Renal cortical epithelial cell (primary cell): ENCODE measurements at regions not wholly inside any gene's neighbourhood (a gene's known extent, or its start where the extent isn't known, plus 50 kb on each side); places are given as distances from the start of the nearest gene placed in this dataset.
"Not testable (repeated sequence)": the region's sequence is repeated elsewhere in the genome, so short reads cannot be mapped to it uniquely, and the experiment has no call there.

Experiments
- DNase-seq: peaks from one replicate; pipeline ENCODE4 v3.0.0-alpha.2; 2011; ENCODE audit warnings: low read depth

DNA sequence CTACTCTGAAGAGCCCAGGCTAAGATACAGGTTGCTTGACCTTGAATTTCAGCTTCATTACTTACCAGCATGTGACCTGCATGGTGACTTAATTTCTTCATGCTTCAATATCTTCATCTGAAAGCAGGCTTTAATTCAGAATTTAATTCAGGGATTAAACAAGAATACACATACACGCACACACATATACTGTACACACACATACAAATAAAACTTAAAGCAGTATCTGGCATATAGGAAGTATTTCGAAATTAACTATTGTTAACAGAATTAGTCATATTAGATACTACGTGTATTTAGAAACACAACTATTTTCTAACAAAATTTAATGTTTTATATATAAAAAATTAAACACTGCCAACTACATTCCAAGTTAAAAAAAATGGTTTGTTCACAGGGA is 640.3 kb downstream of the SLC6A15 start:
- DNase-seq = no peak

DNA sequence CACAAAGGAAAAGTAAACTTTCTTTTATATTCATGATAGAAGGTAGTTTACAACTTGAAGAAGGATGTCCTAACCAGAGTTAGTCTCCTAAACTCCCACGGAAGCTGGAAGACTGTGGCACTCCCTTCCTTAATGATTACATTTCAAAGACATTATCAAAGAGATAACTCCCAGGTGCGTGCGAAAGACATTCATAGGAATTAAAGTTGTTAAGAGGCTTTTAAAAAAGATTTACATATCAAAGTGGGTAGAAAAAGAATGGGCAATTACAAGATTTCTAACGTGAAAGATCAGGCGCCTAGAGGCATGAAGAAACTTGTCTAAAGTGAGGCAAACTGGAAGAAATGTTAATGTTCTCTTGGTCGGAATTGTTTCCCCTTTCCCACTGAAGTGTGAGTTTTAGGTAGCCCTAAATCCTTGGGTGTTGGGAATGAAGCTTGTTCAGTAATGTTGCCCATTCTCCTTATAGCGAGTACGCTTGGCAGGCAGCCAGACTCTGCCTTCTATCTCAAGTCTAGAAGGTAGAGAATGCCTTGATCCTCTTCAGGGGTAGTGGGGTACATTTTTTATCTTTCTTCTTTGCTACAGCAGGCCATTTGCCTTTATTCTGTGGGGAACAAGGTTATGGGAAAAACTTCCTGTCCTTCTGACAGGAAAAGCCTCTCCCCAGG is 642.0 kb downstream of the SLC6A15 start:
- no peak for DNase-seq

DNA sequence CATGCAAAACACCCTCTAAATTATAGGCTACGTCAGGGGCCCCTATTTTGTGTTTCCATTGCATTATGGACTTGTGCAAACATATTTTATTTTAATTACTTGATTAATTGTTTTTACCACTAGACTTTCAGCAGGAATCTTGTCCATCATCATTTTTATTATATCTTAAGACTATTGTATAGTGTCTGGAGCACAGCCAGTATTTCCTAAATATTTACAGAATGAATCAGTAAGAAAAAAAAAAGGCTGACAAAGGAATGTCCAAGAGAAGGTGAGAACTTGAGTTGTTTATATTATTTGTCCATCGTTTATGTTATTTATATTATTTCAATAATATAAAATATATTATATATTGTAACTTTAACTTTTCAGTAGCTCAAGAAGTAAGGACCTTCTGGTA is 664.7 kb downstream of the SLC6A15 start:
- no peak for DNase-seq

DNA sequence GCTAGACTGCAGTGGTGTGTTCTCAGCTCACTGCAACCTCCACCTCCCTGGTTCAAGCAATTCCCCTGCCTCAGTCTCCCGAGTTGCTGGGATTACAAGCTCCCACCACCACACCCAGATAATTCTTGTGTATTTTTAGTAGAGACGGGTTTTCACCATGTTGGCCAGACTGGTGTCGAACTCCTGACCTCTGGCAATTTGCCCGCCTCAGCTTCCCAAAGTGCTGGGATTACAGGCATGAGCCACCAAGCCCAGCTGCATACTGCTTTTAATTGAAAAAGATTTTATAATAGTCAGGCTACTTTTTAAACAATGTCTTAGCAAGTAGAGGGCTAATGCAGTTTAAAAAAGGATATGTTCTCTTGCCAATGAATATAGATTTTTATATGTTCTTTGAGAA is 668.9 kb downstream of the SLC6A15 start:
- DNase-seq = no peak

DNA sequence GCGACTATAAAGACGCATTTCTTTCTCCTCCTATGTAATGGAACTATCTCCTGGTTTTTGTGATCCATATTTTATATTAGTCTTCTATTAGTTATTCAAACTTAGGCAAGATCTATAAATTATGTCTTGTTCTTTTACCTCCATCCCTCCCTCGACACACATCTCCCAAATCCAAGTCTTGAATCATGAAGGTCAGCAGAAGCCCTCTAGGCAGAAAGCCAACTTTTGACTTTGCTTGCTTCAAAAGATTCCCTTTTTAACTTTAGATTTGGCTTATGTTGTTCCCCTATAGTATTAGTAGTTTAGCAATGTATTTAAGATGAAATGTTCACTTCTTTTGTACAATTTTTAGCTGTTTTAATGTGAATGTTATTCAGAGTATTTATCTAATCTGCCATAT is 689.8 kb downstream of the SLC6A15 start:
- DNase-seq = no peak

DNA sequence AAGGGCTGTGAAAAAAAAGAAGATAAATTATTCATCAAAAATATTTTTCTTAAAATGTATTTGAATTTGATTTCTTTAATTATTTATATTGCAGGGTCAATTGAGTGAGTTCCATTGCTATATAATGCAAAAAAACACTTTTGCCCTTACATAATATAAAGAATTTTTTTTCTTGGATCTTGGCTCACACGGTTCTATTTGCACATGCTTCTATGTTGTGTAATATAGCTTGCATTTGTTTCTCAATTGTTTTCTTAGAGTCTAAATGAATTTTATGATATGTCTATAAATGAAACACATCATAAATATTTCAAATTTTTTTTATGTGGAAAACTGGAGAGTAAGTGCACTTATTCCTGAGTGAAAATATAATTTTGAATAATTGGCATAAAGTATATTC is 694.2 kb downstream of the SLC6A15 start:
- DNase-seq = no peak

DNA sequence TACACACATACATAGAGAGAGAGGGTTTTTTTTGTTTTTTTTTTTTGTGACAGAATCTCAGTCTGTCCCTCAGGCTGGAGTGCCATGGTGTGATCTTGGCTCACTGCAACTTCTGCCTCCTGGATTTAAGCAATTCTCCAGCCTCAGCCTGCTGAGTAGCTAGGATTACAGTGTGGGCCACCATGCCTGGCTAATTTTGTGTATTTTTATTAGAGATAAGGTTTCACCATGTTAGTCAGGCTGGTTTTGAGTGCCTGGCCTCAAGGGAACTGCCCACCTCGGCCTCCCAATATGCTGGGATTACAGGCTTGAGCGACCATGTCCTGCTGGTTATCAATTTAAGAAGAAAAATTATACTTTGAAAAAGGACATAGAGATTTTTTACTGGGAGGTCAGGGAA is 710.6 kb downstream of the SLC6A15 start:
- DNase-seq = no peak

DNA sequence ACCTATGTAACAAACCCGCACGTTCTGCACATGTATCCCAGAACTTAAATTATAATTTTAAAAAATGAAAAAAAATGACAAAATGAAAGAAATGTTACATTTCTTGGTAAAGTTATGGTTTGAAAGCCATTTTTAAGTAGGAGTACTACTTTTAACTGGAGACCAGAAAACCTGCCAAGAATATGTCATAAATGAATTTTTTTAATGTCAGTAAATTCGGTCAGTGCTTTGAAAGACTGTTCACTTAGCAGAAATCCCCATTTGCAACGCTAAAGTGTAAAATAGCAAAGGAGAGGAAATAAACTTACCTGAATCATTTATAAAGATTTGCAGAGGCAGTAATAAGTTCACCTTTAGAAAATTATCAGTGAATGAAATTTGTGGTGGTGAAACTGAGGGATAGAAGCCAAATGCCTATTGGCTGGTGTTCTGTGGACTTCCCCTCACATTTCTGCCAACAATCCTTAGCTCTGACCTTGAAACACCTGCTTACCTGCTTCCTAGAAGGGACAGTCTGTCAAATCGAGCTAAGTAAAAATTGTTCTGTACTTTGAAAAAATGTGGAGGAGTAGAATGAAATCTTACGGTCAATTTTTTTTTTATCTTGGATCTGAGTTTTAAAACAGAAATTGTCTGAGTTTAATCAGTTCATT is 714.2 kb downstream of the SLC6A15 start:
- DNase-seq = no peak

DNA sequence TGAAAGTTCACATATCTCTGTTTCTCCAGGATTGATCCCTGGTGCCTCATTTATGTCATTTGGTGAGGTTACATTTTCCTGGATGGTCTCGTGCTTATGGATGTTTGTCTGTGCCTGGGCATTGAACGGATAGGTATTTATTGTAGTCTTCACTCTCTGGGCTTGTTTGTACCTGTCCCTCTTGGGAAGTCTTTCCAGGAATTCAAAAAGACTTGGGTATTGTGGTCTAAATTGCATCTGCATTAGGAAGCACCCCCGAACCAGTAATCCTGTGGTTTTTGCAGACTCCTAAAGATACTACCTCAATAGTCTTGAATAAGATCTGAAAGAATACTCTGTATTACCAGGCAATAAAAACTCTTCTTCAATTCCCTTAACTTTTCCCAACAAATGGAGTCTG is 720.8 kb downstream of the SLC6A15 start:
- no peak for DNase-seq

DNA sequence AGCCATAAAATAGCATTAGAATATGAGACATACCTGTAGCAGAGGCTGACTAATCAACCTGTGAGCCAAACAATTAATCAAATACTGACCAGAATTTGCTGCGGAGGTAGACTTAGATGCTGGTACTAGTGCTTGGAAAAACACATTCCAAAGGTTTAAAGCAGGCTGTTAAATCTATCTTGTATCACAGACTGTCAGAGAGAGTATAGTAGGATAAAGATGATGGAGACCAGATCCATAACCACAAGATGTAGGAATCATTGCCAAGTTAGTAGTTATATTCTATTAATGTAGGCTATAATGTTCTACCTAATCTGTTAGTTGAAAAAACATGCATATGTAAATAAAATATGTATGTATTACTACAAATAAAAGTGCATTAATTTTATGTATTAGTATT is 726.2 kb downstream of the SLC6A15 start:
- no peak for DNase-seq

DNA sequence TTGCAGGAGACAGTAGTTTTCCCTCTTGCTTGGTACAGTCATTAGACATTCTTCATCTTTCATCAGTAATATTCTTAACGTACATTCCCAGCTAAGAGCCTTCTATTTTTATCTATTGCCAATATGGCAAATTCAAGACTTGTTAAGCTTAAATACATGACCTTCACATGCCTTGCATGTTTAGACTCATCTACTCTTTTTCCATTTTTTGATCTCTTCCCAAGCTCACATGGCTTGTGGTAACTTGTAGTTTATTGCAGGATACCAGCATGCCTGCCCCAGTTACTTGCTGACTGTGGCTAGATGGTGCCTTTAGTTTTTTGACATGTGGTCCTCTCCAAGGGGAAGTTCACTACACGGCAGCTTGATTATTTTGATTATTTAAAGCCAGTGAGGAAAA is 729.0 kb downstream of the SLC6A15 start:
- DNase-seq = no peak

DNA sequence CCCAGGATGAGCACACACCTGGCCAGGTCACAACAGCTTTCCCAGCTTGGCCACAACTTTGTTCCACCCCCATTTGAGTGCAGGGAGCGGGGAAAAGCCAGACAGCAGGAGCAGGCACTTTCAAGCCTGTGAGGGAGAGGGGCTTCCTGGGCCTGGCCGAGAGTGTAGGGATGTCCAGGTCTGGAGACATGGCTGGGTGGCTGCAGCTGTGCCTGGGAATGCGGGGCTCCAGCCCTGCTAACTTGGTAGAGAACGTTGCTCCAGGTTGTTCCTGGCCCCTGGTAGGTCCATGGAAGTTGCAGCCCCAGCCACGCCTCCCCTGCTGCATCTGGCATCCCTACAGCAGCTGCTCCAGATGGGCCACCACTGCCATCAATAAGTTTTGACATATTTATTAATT is 738.5 kb downstream of the SLC6A15 start:
- no peak for DNase-seq

DNA sequence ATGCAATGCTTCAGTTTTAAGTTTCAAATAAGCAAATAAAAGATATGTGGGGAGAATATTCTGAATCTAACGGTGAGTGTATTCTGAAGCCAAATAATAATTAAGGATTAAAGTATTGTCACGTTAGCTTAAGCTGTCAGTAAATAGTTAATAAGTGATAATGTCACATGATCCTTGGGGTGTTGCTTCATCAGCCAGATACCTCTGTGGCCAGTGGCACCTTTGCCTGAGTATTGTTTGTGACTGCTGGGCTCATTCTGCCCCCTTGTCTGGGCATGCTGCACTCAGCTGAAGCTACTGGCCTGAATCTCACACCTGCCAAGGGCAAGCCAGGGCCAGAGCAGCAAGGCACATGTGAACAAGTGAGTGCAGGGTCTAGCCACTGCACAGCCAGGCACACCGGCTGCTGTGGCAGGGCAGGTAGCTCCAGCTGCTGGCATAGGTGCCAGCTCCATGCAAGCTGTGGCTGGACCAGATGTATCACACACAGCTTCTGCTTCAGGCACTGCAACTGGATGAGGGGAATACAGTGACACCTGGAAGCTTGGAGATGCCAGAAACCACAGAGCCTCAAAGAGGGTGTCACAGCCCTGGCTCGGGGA is 739.7 kb downstream of the SLC6A15 start:
- peak; percentile 0 for DNase-seq

DNA sequence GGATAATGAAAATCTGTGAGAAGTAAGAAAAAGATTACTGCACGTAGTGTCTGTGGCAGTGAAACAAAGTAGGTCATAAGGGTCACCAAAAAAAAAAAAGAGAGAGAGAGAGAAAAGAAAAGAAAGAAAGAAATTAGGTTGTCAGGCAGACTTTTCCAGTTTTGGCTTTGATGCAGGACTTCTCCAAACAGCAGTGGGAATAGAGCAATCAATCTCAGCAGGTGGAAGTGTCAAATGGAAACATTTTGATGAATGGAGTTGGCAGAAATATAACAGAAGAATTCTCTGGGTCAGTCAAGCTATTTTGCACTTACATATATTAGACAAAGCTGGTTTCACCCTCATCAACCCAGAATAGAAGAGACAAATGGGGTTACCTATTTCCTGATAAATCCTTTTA is 745.8 kb downstream of the SLC6A15 start:
- DNase-seq = no peak

DNA sequence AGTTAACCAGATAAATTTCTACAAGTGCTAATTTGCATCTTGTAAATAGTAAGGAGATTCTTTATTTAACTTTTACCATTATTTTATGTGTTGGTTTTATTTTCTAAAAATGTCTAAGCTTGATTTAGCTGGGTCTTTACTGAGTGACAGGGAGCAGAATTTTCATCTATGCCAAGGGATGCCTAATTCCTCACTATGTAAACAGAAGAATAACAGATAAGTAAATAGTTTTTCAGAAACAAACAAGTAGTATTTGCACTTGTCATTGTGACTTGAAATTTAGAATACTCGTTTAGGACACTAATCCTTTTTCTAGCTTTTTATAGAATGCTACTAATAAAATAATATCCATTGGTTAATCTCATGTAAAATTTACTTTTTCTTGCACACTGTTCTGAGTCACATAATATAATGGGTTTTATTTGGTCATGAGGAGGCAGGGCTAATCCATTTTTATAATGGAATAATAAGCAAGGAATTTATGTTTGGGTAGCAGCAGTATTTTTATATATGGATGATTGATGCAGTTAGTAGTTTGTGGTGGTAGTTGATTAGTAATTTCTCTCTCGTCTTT is 746.5 kb downstream of the SLC6A15 start:
- no peak for DNase-seq

DNA sequence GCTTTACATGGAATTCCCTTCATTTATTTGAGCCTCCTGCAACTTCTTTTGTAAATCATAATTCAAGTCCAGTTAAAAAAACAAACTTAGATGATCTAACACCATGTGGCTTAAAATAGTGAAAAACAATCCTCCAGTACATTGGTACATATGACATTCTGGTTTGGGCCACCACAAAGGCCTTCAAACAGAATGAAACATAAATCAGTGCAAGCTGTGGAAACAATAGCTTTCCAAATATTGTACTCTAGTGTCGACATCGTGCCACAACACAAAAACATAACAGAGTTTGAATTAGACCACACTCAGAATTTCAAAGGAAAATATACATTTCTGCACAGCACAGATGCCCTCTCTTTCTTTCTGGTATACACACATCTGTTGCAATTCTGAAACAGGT is 751.3 kb downstream of the SLC6A15 start:
- no peak for DNase-seq

DNA sequence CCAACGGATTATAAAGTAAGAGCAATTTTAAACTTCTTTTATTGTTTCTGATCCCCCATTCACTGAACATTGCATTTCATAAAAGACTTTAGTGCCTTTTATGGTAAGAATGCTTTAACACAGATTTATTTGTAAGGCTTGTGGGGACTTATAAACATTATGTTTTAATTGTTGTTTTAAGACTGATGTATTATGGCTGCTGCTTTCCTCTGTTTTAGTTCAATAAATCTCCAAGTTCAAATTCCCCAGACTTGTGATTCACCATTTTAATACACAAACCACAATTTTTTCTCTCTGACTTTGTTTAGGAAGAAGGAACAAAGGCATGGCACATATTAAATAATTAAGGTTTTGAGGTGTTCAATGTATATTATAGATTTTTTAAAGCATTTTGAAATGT is 753.3 kb downstream of the SLC6A15 start:
- DNase-seq = no peak

DNA sequence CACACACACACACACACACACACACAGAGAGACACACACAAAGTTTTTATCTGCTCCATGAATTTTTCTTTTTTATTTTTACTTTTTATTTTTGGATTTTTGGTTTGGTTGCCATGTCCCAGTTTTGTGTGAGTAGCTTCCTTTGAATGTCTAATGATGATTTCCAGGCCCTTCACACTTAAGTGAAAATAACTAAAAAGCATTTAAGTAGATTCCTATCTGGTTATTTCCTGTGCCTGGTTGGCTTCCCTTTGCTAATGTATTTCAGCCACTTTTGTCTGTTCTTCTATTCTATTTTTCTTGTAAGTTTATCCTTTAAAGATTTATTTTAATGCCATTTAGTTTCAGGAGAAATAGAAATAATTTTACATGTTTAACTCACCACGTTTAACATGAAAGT is 755.4 kb downstream of the SLC6A15 start:
- no peak for DNase-seq

DNA sequence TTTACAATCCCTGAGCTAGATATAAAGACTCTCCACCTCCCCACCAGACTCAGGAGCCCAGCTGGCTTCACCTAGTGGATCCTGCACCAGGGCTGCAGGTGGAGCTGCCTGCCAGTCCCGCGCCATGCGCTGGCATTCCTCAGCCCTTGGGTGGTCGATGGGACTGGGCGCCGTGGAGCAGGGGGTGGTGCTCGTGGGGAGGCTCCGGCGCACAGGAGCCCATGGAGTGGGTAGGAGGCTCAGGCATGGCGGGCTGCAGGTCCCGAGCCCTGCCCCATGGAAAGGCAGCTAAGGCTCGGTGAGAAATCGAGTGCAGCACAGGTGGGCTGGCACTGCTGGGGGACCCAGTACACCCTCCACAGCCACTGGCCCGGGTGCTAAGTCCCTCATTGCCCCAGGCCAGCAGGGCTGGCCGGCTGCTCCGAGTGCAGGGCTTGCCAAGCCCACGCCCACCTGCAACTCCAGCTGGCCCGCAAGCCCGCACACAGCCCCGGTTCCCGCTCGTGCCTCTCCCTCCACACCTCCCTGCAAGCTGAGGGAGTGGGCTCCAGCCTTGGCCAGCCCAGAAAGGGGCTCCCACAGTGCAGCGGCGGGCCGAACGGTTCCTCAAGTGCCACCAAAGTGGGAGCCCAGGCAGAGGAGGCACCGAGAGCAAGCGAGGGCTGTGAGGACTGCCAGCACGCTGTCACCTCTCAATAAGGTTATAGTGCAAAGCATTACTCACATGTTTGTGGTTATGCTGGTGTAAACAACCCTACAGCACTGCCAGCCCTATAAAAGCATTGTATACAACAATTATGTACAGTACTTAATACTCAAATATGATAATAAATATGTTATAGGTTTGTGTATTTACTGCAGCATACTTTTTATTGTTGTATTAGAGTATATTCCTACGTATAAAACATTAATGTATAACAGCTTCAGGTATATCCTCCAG is 757.3 kb downstream of the SLC6A15 start:
- DNase-seq = not testable (repeated sequence)

DNA sequence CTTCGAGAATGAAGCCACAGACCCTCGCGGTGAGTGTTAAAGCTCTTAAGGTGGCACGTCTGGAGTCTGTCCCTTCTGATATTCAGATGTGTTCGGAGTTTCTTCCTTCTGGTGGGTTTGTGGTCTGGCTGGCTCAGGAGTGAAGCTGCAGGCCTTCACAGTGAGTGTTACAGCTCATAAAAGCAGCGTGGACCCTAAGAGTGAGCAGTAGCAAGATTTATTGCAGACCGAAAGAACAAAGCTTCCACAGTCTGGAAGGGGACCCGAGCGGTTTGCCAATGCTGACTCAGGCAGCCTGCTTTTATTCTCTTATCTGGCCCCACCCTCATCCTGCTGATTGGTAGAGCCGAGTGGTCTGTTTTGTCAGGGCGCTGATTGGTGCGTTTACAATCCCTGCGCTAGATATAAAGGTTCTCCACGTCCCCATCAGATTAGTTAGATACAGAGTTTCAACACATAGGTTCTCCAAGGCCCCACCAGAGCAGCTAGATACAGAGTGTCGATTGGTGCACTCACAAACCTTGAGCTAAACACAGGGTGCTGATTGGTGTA is 758.1 kb downstream of the SLC6A15 start:
- not testable (repeated sequence) for DNase-seq

DNA sequence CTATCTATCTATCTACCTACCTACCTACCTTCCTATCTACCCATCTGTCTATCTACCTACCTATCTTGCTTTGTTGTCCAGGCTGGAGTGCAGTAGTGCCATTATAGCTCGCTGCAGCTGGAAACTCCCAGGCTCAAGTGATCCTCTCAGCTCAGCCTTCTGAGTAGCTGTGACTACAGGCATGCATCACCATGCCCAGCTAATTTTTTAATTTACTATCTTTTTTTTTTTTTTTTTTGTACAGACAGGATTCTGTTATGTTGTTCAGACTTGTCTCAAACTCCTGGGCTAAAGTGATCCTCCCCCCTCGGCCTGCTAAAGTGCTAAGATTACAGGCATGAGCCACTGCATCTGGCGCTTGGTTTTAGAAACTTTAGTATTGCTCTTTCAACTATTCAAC is 762.4 kb downstream of the SLC6A15 start:
- no peak for DNase-seq

DNA sequence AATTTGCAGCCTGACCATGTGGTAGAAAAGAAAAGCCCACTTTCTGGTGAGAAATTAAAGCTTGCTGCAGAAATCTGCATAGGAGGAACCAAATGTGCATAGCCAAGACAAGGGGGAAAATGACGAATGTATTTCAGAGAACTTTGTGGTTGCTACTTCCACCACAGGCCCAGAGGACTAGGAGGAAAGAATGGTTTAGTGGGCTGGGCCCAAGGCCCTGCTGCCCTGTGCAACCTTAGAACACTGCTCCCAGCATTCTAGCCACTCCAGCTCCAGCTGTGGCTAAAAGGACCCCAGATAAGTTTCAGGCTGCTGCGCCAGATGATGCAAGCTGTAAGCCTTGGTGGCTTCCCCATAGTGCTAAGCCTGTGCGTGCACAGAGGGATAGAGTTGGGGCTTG is 764.3 kb downstream of the SLC6A15 start:
- DNase-seq = no peak
